ENCODE measurements at regions not wholly inside any gene's neighbourhood (a gene's known extent, or its start where the extent isn't known, plus 50 kb on each side); places are given as distances from the start of the nearest gene placed in this dataset.

DNA sequence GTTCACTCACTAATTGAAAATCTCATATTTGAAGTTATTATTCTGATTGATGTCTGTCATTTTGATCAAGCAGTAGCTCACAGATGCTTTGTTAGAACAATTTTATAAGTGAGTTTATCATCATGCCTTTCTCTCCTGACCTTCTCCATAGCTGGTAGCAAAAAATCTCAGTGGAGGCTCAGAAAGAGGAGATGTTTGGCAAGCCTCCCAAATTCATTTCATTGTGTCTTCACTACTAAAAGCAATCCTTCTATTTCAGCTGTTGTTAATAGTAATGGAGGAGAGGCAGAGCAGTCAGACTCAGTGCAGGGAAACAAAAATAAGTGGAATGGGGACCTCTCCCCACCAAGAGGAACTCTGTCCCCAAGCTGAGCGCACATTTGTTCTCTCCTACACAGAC lies 2127.8 kb upstream of the CELF4 start:
- no peak for DNase-seq (ENCODE audit: extremely low read depth in 1 of 11, low read depth in 9 of 11, low spot score in 4 of 11)

DNA sequence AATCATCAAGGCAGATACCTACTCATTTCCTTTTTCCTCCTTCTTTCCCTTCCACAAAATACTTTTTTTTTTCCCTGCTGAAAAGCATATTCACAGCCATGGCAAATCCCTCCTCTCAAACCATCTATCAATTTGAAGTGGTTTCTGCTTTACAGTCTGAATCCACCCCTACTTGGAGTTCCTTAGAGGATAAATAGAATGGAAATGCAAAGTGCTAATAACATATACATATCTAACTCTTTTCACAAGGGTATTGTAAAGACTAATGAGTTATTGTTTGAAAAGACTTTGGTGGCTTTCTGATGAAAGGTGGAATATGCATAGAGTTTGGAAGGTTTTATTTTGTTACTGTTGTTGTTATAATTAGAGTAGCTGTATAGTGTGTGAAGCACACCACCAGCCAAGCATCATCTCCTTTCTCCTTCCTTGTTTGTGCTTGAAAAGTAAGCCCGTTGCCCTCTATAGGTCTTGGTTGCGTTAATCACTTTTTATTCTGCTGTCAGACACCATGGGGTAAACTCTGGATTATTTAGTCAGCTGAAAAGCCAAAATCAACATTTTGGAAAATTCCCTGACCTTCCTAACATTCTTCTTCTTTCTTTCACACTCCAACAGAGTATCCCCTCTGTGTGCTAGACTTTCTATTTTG lies 2126.9 kb upstream of the CELF4 start:
- DNase-seq (ENCODE audit: extremely low read depth in 1 of 11, low read depth in 9 of 11, low spot score in 4 of 11) = peak in 9 of 11 donors; percentile 15 to 49 (median 25)

DNA sequence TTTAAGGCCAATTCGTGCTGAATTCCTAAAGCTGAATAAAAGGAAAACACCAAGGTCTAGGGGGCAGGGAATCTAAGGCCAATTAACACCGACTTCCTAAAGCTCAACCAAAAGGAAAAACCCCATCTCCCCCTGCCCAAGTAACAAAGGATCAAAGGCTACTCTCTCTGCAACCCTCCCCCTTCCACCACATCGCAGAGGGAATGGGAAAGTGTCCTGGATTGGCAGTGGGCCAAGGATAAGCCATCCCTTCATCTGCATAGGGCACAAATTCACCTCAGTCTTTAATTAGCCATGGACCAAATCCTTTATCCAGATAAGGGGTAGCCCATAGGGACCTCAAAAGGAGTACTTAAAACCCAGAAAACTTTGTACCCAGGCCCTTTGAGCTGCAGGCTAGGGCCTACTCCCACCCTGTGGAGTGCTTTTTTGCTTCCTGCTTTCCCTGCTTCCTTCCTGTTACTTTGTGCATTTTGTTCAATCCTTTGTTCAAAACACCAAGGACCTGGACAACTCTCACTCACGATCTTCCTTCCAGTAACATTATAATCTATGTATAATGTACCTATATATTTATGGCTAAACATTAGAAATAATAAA lies 2119.8 kb upstream of the CELF4 start:
- no peak for DNase-seq (ENCODE audit: extremely low read depth in 1 of 11, low read depth in 9 of 11, low spot score in 4 of 11)

DNA sequence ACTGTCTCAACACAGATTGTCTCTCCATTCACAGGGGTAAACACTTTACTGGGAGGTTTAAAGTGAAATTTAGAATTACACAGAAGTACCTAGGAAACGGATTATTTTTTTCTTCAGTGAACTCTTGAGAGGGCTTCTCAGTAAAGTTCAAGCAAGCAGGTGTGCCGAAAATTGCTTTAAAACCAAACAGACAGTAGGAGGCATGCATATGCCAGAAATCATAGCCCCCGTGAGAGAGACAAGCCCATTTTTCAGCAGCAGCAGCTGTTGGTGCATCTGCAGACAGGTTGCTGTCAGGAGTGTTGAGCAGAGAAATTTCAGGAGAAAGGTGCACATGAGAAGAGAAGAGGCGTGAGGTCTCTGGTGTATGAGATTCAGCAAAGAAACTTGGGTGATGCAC lies 2115.5 kb upstream of the CELF4 start:
- no peak for DNase-seq (ENCODE audit: extremely low read depth in 1 of 11, low read depth in 9 of 11, low spot score in 4 of 11)

DNA sequence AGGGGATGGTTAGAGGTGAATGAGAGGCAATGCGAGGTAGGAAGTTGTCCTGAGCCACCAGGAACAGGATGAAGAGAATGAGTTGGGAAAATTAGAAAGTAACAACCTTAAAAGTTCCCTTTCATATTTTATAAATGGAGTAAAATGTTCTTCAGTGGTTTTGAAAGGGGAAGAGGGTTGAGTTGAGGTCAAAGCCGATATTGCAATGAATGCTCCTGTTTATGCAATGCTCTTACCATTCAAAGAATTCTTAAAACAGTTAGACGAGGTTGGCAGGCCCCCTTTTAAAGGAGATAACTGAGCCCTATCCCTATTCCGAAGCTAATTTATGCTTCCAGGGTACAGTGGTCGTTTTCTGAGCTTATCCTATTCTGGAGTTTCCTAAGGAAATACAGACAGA lies 2110.3 kb upstream of the CELF4 start:
- no peak for DNase-seq (ENCODE audit: extremely low read depth in 1 of 11, low read depth in 9 of 11, low spot score in 4 of 11)

DNA sequence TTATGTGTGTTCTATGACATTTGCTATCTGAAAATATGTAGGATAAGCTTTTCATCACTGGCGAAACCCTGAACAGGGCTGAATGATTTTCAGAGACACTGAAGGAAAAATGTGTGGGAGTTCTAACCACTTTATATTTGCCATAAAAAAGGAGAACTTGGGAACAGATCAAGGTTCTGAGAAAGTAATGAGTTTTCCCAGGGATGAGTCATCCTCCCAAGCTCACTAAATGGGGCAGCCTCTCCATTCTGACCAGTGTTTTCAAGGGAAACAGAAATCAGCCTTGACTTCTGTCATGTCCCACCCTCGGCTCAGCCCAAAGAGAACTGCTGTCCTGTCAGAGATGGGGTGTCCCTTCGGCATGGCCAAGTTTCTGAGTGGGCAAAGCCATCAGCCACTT lies 2109.8 kb upstream of the CELF4 start:
- DNase-seq (ENCODE audit: extremely low read depth in 1 of 11, low read depth in 9 of 11, low spot score in 4 of 11) = no peak

DNA sequence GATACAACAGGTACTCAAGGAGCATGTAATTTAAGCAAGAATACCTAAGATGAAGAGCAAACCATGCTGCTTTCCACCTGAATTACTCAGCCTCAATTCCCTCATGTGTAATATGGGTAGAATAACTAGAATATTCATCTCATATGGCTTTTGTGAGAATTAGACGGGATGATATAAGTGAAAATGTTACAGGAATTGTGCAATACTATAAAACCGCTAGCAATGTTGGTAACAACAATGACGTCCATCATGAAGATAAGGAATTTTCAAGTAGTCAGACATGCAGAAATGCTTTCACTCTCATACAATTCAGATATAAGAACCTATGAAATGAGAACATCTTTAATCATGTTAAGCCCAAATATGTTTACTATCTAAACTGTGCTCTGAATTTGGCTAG lies 2106.6 kb upstream of the CELF4 start:
- no peak for DNase-seq (ENCODE audit: extremely low read depth in 1 of 11, low read depth in 9 of 11, low spot score in 4 of 11)

DNA sequence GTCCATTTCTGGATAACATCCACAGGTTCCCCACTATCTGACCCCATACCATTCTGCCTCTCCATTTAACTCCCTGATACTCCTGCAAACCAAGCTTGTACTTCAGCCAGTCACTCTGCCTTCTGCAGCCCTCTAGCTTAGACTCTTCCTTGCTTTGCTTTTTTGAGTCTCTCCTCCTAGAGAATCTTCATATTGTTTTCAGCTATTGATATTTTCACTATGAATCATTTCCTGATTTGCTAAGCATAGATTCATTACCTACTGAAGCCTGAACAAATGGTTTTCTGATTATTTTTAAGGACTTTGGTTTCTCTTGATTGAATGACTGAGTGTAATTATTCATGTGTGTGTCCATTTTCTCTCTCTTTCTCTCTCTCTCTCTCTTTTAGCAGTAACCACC lies 2102.3 kb upstream of the CELF4 start:
- DNase-seq (ENCODE audit: extremely low read depth in 1 of 11, low read depth in 9 of 11, low spot score in 4 of 11) = no peak

DNA sequence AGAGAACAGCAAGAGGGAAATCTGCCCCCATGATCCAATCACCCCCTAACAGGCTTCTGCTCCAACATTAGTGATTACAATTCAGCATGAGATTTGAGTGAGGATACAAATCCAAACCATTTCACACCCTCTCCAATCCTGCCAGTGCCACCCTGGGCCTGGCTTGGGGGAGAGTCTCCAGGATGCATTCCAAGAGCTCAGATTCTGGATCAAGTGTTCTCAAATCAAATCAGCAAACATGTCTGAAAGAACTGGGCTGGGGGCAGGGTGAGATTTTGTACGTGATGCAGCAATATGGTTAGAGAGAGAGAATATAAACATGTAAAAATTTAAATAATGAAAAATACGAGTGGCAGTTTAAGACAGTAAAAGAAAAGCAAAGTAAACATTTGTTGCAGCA lies 2100.9 kb upstream of the CELF4 start:
- no peak for DNase-seq (ENCODE audit: extremely low read depth in 1 of 11, low read depth in 9 of 11, low spot score in 4 of 11)

DNA sequence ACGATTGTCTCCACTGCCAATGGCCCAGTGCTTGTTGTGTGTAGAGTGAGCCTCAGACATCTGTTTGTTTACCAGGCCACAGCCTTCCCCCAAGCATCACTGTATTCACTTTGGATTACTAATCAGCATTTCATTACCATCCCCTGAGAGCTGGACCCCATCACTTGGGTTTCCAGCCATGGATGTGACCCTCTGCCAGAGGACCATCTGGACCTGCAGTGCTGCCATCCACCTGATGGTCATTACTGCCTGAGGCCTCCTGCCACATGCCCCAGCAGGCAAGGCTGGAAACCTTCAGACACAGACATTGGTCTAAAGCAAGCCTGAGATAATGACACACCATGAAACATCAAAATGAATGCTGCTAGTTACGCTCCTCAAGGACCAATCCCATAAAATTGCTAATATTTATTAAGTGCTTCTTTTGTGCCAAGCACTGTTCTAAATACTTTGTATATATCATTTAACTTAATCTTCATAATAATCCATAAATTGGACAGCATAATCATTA lies 2096.3 kb upstream of the CELF4 start:
- no peak for DNase-seq (ENCODE audit: extremely low read depth in 1 of 11, low read depth in 9 of 11, low spot score in 4 of 11)

DNA sequence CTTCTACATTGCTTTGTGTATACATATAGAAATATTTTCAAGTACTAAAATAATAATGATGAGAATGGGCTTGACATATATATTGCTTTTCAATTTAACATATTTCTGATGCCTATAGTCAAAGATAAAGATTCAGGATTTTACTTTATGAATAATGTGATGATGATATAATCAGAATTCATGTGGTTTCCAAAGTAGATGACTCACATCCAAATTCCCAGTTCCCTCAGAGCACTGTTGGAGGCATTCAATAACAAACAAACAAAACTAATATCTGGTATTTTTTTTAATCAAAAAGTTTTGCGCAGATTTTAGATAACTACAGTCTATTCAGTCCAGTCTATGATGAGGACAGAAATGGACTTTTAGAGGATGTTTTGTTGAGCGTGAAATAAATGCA lies 2094.5 kb upstream of the CELF4 start:
- no peak for DNase-seq (ENCODE audit: extremely low read depth in 1 of 11, low read depth in 9 of 11, low spot score in 4 of 11)

DNA sequence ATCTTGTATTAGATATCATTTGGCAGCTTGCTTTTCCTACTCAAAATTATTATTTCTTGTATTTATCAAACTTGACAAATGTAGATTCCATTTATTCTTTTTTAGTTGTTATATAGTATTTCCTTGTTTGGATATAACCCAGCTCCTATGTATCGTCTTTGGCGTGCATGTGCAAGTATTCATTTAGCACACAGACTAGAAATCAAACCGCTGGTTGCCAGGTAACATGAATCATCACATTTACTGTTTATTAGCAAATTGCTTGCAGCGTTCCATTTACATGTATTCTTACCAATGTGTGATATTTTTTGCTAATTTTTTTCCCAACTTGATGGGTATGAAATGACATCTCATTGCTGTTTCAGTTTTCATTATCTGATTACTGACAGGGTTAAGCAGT lies 2089.7 kb upstream of the CELF4 start:
- DNase-seq (ENCODE audit: extremely low read depth in 1 of 11, low read depth in 9 of 11, low spot score in 4 of 11) = no peak

DNA sequence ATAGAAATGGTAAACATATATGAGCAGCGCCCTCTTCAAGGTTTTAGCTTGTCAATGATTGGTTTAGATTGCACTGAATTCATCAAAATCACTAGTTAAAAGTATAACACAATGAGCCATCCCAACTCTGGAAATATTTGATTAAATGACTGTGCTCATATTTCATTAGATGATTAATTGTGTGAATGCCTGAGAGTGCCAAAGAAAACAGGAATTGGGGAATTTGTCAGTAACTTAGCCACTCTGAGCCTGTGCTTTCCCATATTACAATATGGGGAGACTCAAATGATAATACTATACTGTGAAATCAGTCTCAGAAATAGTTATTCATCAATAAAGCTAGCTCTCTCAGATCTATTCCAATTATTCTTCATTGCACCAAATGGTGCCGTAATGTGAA lies 2087.6 kb upstream of the CELF4 start:
- no peak for DNase-seq (ENCODE audit: extremely low read depth in 1 of 11, low read depth in 9 of 11, low spot score in 4 of 11)

DNA sequence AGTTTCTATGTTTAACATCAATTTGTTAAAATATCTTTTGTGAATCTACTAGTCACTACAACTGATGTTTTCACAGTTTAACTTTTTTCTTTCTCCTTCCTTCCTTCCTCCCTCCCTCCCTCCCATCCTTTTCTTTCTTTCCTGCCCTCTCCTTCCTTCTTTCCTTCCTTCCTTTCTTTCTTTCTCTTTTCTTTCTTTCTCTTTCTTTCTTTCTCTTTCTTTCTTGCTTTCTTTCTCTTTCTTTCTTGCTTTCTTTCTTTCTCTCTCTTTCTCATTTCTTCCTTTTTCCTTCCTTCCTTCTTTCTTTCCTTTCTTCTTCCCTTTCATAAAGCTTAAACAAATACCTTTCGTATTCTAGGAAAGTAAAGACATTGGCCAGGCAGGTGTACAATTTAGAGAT lies 2083.0 kb upstream of the CELF4 start:
- DNase-seq (ENCODE audit: extremely low read depth in 1 of 11, low read depth in 9 of 11, low spot score in 4 of 11) = no peak

DNA sequence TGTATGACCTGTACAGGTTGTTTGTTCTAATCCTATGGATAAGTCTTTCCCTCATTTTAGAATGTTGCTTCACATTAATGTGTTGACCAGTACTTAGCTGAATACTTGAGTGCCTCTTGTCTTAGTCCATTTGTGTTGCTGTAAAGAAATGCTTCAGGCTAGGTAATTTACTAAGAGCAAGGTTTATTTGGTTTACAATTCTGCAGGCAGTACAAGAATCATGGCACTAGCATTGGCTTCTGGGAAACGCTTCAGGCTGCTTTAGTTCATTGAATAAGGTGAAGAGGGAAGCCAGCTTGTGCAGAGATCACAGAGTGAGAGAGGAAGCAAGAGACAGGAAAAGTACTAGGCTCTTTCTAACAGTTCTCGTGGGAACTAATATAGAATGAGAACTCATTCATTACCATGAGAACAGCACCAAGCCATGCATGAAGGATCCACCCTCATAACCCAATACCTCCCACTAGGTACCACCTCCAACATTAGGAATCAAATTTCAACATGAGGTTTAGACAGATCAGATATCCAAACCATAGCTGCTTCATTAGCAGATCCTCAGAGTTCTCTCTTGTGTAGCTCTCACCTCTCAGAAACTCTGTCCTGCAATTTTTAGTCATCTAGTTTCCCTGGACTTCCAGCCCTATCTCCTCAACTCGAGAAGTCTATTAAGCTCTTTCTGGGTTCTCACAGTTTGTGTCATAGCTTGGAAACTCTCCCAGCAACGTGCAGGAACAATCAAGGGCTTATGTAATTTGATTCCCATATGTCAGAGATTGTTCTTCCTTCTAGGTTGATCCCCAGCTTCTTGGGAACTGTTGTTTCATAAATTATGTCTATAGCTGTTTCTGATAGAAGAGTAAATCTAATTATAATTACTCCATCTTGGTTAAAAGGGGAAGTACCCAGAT lies 2082.3 kb upstream of the CELF4 start:
- DNase-seq (ENCODE audit: extremely low read depth in 1 of 11, low read depth in 9 of 11, low spot score in 4 of 11) = peak; percentile 8 to 72 (median 34)

DNA sequence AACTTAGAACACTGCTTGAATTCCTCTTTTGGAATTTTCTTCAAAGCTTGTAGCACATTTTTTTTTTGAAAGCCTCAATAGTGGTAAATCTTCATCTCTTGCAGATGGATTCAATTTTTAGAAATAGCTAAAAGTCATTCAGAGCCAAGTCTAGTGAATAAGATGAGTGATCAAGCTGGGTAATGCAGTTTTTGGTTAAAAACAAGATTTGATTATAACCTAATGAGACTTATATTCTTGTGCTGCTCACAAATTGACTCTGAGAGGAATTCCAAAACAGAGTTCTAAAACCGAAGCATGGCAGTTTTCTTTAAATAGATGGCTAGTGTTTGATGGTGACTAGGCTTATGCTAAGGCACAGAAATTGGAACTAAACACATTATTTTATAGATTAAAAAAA lies 2072.6 kb upstream of the CELF4 start:
- no peak for DNase-seq (ENCODE audit: extremely low read depth in 1 of 11, low read depth in 9 of 11, low spot score in 4 of 11)

DNA sequence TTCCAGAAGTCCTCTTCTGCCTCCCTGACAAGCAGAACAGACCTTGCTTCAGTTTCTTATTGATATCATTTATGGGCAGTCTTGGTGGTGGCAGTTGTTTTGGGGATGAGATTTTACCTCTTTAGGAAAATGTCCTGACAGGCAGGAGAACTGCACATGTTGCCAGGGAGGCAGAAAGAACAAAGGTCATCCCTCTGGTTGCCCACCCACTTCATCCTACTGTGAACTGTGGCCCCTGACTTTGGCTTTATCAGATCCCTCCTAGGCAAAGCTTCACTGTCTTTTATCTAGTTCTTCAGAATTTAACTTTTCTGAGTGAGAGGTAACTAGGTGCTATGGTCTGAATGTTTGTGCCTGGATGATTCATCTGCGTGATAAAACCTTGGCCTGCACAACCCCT lies 2071.3 kb upstream of the CELF4 start:
- DNase-seq (ENCODE audit: extremely low read depth in 1 of 11, low read depth in 9 of 11, low spot score in 4 of 11) = no peak

DNA sequence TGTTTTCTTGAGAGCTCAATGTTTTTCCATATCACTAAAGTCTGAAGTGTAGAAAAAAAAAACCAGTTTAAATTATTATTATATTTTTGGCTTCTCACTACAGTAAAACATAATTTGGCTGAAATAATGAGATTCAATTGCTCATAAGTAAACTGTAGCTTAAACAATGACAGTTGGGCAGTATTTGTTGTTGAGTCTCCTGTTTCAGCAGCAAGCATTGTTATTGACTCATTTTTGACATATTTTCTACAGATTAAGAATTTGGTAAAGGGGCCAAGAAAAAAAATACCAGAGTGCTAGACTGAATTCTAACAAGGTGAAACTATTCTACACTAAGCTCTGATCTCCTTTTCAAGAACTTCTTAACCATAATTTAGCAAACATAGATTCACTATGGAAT lies 2070.4 kb upstream of the CELF4 start:
- no peak for DNase-seq (ENCODE audit: extremely low read depth in 1 of 11, low read depth in 9 of 11, low spot score in 4 of 11)

DNA sequence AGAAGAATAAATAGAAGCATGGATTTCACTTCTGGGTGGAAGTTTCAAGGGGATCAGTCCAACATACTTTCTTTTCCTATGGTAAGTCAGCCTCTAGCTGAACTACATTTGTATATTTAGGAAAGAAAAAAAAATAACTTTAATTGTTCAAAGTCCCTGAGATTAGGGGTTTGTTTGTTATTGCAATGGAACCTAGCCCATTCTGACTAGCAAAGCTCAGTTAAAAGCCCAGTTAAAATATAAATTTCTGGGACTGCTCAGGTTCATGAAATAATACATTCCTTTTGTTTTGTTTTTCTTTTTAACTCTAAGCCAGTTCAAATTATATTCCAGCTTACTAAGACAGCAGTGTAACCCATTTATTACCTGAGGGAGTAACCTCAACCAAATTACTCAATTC lies 2069.6 kb upstream of the CELF4 start:
- no peak for DNase-seq (ENCODE audit: extremely low read depth in 1 of 11, low read depth in 9 of 11, low spot score in 4 of 11)

DNA sequence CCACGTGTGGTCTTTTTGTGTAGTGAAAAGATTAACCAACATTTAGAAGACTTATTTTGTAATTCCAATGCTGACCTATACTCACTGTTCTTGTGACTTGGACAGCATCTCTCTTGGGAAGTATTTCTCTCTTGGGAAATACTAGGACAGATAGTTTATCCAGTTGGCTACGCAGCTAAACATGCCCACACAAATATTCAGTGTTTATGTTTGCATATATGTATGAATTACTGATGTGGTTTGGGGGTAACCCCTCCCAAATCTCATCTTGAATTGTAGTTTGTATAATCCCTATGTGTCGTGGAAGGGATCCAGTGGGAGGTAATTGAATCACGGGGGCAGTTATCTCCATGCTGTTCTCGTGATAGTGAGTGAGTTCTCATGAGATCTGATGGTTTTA lies 2062.3 kb upstream of the CELF4 start:
- DNase-seq (ENCODE audit: extremely low read depth in 1 of 11, low read depth in 9 of 11, low spot score in 4 of 11) = no peak
